Neural cell (in vitro differentiated cells): ENCODE measurements at regions not wholly inside any gene's neighbourhood (a gene's known extent, or its start where the extent isn't known, plus 50 kb on each side); places are given as distances from the start of the nearest gene placed in this dataset.
A peak's percentile ranks its signal among the peaks of the same experiment; 100 is the strongest.

ENCODE experiments used
- H2AFZ ChIP-seq: fragments of 200-600, 300-800 bp; sonication (generic), shearing (Covaris generic); 2 replicates; pipeline ENCODE4 v1.6.0; 2014; ENCODE audit warnings: low read depth, mild to moderate bottlenecking, antibody characterized with exemption, low read length, moderate library complexity
- H3F3A ChIP-seq: fragments of 200-600 bp; shearing (Covaris generic); 2 replicates; pipeline ENCODE4 v1.6.1; 2016; ENCODE audit warnings: mild to moderate bottlenecking, moderate library complexity, mixed read lengths, antibody characterized with exemption, low read length; ENCODE audit not compliant: insufficient read depth, poor library complexity, severe bottlenecking
- H3K27ac ChIP-seq: fragments of 200-600, 300-800 bp; sonication (generic), shearing (Covaris generic); 2 replicates; pipeline ENCODE4 v1.5.1; 2014; ENCODE audit warnings: mild to moderate bottlenecking, low read length, moderate library complexity
- H3K27me3 ChIP-seq: fragments of 300-800, 200-600 bp; sonication (generic), shearing (Covaris generic); 2 replicates; pipeline ENCODE4 v1.6.0; 2014; ENCODE audit warnings: mild to moderate bottlenecking, low read depth, low read length, moderate library complexity; ENCODE audit not compliant: insufficient read depth
- H3K36me3 ChIP-seq: fragments of 300-800, 200-600 bp; sonication (generic), shearing (Covaris generic); 2 replicates; pipeline ENCODE4 v1.5.1; 2014; ENCODE audit warnings: mild to moderate bottlenecking, antibody characterized with exemption, low read length, moderate library complexity; ENCODE audit not compliant: insufficient read depth
- H3K4me2 ChIP-seq: fragments of 300-800, 200-600 bp; sonication (generic), shearing (Covaris generic); 2 replicates; pipeline ENCODE4 v1.6.0; 2014; ENCODE audit warnings: mild to moderate bottlenecking, low read length
- H3K4me3 ChIP-seq: fragments of 300-800, 200-600 bp; sonication (generic), shearing (Covaris generic); 2 replicates; pipeline ENCODE4 v1.5.1; 2014; ENCODE audit warnings: mild to moderate bottlenecking, low read length, moderate library complexity
- H3K79me2 ChIP-seq: fragments of 200-600 bp; shearing (Covaris generic); replicated peaks from 2 replicates; pipeline ENCODE4 v1.6.0; 2014; ENCODE audit warnings: mild to moderate bottlenecking, low read length, moderate library complexity; ENCODE audit not compliant: insufficient read depth
- H3K9ac ChIP-seq: fragments of 300-800, 200-600 bp; sonication (generic), shearing (Covaris generic); 2 replicates; pipeline ENCODE4 v1.6.1; 2016; ENCODE audit warnings: mild to moderate bottlenecking, low read length, mixed read lengths
- H3K9me2 ChIP-seq: fragments of 200-600 bp; shearing (Covaris generic); 2 replicates; pipeline ENCODE4 v1.6.1; 2016; ENCODE audit warnings: mild to moderate bottlenecking, low read length, mixed read lengths; ENCODE audit not compliant: insufficient read depth
- H3K9me3 ChIP-seq: fragments of 200-600, 300-800 bp; sonication (generic), shearing (Covaris generic); 2 replicates; pipeline ENCODE4 v1.6.1; 2016; ENCODE audit warnings: mild to moderate bottlenecking, mixed run types, low read length, moderate library complexity, mixed read lengths
- H4K20me1 ChIP-seq: fragments of 200-600 bp; shearing (Covaris generic); 2 replicates; pipeline ENCODE4 v1.6.1; 2016; ENCODE audit warnings: mild to moderate bottlenecking, mixed run types; ENCODE audit not compliant: insufficient read depth
- CTCF ChIP-seq: fragments of 450-650 bp; IDR thresholded peaks from 2 replicates; pipeline ENCODE4 v1.5.1; 2014; ENCODE audit warnings: antibody characterized with exemption, mild to moderate bottlenecking, moderate library complexity; ENCODE audit not compliant: poor library complexity, severe bottlenecking
- EP300 ChIP-seq: fragments of 450-650 bp; conservative IDR thresholded peaks from 2 replicates; pipeline ENCODE4 v1.6.1; 2014; ENCODE audit warnings: antibody characterized with exemption, mild to moderate bottlenecking, moderate library complexity; ENCODE audit not compliant: poor library complexity, severe bottlenecking
- MXI1 ChIP-seq: fragments of 450-650 bp; conservative IDR thresholded peaks from 2 replicates; pipeline ENCODE4 v1.6.1; 2014; ENCODE audit warnings: antibody characterized with exemption, mild to moderate bottlenecking; ENCODE audit not compliant: poor library complexity, severe bottlenecking
- POLR2AphosphoS5 ChIP-seq: IDR thresholded peaks from 2 replicates; pipeline ENCODE4 v1.6.1; 2012
- RAD21 ChIP-seq: fragments of 450-650 bp; conservative IDR thresholded peaks from 2 replicates; pipeline ENCODE4 v1.6.1; 2014; ENCODE audit warnings: antibody characterized with exemption, mild to moderate bottlenecking, moderate library complexity
- SMC3 ChIP-seq: fragments of 450-650 bp; conservative IDR thresholded peaks from 2 replicates; pipeline ENCODE4 v1.6.1; 2014; ENCODE audit warnings: antibody characterized with exemption, mild to moderate bottlenecking, moderate library complexity; ENCODE audit not compliant: poor library complexity
- TAF1 ChIP-seq: IDR thresholded peaks from 2 replicates; pipeline ENCODE4 v1.6.1; 2012; ENCODE audit warnings: low read depth
- TF ChIP-seq, protein P1 (sequence below): IDR thresholded peaks from 2 replicates; pipeline ENCODE4 v1.6.1; 2012; ENCODE audit warnings: borderline replicate concordance

DNA sequence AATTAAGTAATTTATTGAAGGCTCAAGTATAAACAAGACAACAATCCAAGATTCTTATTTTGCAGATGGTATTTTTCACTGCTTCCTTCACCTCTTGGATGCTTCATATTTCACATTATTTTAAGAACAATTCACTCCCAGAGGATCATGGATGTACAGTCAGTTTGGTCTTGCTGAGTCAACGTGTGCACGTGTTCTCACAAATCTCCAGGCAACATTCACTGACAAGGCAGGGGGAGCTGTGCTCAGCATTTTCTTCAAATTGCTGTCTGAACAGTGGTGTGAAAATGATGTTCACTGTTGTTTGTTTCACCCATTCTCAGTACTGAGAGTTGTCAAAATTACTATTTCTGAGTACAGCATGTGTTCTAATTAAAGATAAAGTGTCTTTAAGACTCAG lies 118.3 kb upstream of the SLC38A4 start:
- H3K4me3 ChIP-seq = no peak overlapping the region
- no peaks in the 10 kb centered on the region for H3K9me2 ChIP-seq
- no peaks in the 10 kb centered on the region for H3K36me3 ChIP-seq
- no peaks in the 10 kb centered on the region for H4K20me1 ChIP-seq
- TF ChIP-seq POLR2AphosphoS5 (peak; percentile 40), EP300 (no peak), CTCF (peak; percentile 48), SMC3 (no peak), MXI1 (no peak), RAD21 (no peak)
- TF ChIP-seq, protein P1, sequence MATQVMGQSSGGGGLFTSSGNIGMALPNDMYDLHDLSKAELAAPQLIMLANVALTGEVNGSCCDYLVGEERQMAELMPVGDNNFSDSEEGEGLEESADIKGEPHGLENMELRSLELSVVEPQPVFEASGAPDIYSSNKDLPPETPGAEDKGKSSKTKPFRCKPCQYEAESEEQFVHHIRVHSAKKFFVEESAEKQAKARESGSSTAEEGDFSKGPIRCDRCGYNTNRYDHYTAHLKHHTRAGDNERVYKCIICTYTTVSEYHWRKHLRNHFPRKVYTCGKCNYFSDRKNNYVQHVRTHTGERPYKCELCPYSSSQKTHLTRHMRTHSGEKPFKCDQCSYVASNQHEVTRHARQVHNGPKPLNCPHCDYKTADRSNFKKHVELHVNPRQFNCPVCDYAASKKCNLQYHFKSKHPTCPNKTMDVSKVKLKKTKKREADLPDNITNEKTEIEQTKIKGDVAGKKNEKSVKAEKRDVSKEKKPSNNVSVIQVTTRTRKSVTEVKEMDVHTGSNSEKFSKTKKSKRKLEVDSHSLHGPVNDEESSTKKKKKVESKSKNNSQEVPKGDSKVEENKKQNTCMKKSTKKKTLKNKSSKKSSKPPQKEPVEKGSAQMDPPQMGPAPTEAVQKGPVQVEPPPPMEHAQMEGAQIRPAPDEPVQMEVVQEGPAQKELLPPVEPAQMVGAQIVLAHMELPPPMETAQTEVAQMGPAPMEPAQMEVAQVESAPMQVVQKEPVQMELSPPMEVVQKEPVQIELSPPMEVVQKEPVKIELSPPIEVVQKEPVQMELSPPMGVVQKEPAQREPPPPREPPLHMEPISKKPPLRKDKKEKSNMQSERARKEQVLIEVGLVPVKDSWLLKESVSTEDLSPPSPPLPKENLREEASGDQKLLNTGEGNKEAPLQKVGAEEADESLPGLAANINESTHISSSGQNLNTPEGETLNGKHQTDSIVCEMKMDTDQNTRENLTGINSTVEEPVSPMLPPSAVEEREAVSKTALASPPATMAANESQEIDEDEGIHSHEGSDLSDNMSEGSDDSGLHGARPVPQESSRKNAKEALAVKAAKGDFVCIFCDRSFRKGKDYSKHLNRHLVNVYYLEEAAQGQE = no peak
- H3K27ac ChIP-seq = no peak overlapping the region
- peaks cover 3% of the 10 kb centered on the region for H3F3A ChIP-seq
- H3K4me2 ChIP-seq = no peak overlapping the region
- H3K9me3 ChIP-seq = no peaks in the 10 kb centered on the region
- no peak overlapping the region for H2AFZ ChIP-seq
- no peaks in the 10 kb centered on the region for H3K79me2 ChIP-seq
- H3K27me3 ChIP-seq = no peaks in the 10 kb centered on the region
- H3K9ac ChIP-seq = no peak overlapping the region

- H4K20me1 ChIP-seq = no peaks in the 10 kb centered on the region
- H3K27me3 ChIP-seq = no peaks in the 10 kb centered on the region
- no peaks in the 10 kb centered on the region for H3K9me3 ChIP-seq
- no peaks in the 10 kb centered on the region for H3K79me2 ChIP-seq
- no peak for TF ChIP-seq TAF1
- no peak for TF ChIP-seq RAD21
- TF ChIP-seq, protein P1 = no peak
- no peak for TF ChIP-seq EP300
- TF ChIP-seq POLR2AphosphoS5 = no peak
- no peak for TF ChIP-seq CTCF
- peaks cover 3% of the 10 kb centered on the region for H3F3A ChIP-seq
- no peaks in the 10 kb centered on the region for H3K36me3 ChIP-seq
- no peaks in the 10 kb centered on the region for H3K9me2 ChIP-seq
- H3K27ac ChIP-seq = no peak overlapping the region
- H3K4me3 ChIP-seq = no peak overlapping the region
- no peak overlapping the region for H3K4me2 ChIP-seq
- H2AFZ ChIP-seq = no peak overlapping the region
- no peak overlapping the region for H3K9ac ChIP-seq
Observed at GRCh38 chr12:46944771-46945170, 119.0 kb upstream of the SLC38A4 start.
